SK-N-SH treated with all-trans-retinoic acid at 6 μM for 48 hours (cell line): ENCODE measurements at regions not wholly inside any gene's neighbourhood (a gene's known extent, or its start where the extent isn't known, plus 50 kb on each side); places are given as distances from the start of the nearest gene placed in this dataset.

ENCODE experiments used
- ATAC-seq: fragments of 200-7000 bp; cut with Tn5 transposase; 3 replicates; pipeline ENCODE4 v1.9.1; 2020; ENCODE audit warnings: mild to moderate bottlenecking, moderate library complexity
- ARNTL ChIP-seq: fragments of 450-650 bp; formaldehyde crosslinking; IDR thresholded peaks from 2 replicates; pipeline ENCODE4 v1.5.0; 2020; ENCODE audit warnings: low read depth, mild to moderate bottlenecking, moderate library complexity, borderline replicate concordance
- BACH2 ChIP-seq: fragments of 250-450 bp; sonication (Bioruptor Pico); IDR thresholded peaks from 2 replicates; pipeline ENCODE4 v1.9.0; 2021; ENCODE audit warnings: mild to moderate bottlenecking, borderline replicate concordance
- CSDC2 ChIP-seq: fragments of 250-450 bp; sonication (Bioruptor Pico); IDR thresholded peaks from 2 replicates; pipeline ENCODE4 v1.5.0; 2020; ENCODE audit warnings: mild to moderate bottlenecking, moderate library complexity
- CSRNP3 ChIP-seq: fragments of 250-450 bp; sonication (Bioruptor Pico); IDR thresholded peaks from 2 replicates; pipeline ENCODE4 v1.5.1; 2021; ENCODE audit warnings: mild to moderate bottlenecking, moderate library complexity
- ESRRG ChIP-seq: fragments of 250-450 bp; sonication (Bioruptor Pico); IDR thresholded peaks from 2 replicates; pipeline ENCODE4 v1.6.1; 2021; ENCODE audit warnings: mild to moderate bottlenecking
- GLIS3 ChIP-seq: fragments of 250-450 bp; sonication (Bioruptor Pico); IDR thresholded peaks from 2 replicates; pipeline ENCODE4 v1.5.0; 2020; ENCODE audit warnings: mild to moderate bottlenecking, moderate library complexity
- ISL1 ChIP-seq: fragments of 250-450 bp; sonication (Bioruptor Pico); IDR thresholded peaks from 2 replicates; pipeline ENCODE4 v2.1.2; 2022; ENCODE audit warnings: mild to moderate bottlenecking, moderate library complexity
- OSR1 ChIP-seq: fragments of 250-450 bp; sonication (Bioruptor Pico); IDR thresholded peaks from 2 replicates; pipeline ENCODE4 v1.8.0; 2022; ENCODE audit warnings: moderate library complexity, mild to moderate bottlenecking, inconsistent platforms
- PPARA ChIP-seq: fragments of 250-450 bp; sonication (Bioruptor Pico); IDR thresholded peaks from 2 replicates; pipeline ENCODE4 v1.5.0; 2020; ENCODE audit warnings: mild to moderate bottlenecking, borderline replicate concordance
- RARB ChIP-seq: fragments of 250-450 bp; sonication (Bioruptor Pico); IDR thresholded peaks from 2 replicates; pipeline ENCODE4 v1.8.0; 2021; ENCODE audit warnings: mild to moderate bottlenecking, moderate library complexity
- TCF4 ChIP-seq: fragments of 250-450 bp; sonication (Bioruptor Pico); IDR thresholded peaks from 2 replicates; pipeline ENCODE4 v1.8.0; 2021; ENCODE audit warnings: mild to moderate bottlenecking, moderate library complexity, borderline replicate concordance
- TOX ChIP-seq: fragments of 250-450 bp; sonication (Bioruptor Pico); IDR thresholded peaks from 2 replicates; pipeline ENCODE4 v1.8.0; 2021; ENCODE audit warnings: mild to moderate bottlenecking, moderate library complexity, borderline replicate concordance
- ZFP3 ChIP-seq: fragments of 250-450 bp; sonication (Bioruptor Pico); IDR thresholded peaks from 2 replicates; pipeline ENCODE4 v1.5.0; 2020; ENCODE audit warnings: mild to moderate bottlenecking, moderate library complexity
- ZFP30 ChIP-seq: fragments of 450-650 bp; formaldehyde crosslinking; IDR thresholded peaks from 2 replicates; pipeline ENCODE4 v1.5.0; 2022; ENCODE audit warnings: mild to moderate bottlenecking, moderate library complexity
- ZNF565 ChIP-seq: fragments of 450-650 bp; formaldehyde crosslinking; conservative IDR thresholded peaks from 2 replicates; pipeline ENCODE4 v1.5.0; 2020; ENCODE audit warnings: low read depth, mild to moderate bottlenecking, moderate library complexity
- ZNF8 ChIP-seq: fragments of 450-650 bp; formaldehyde crosslinking; IDR thresholded peaks from 2 replicates; pipeline ENCODE4 v1.5.0; 2020; ENCODE audit warnings: mild to moderate bottlenecking, moderate library complexity
- TF ChIP-seq, protein P1 (sequence below): fragments of 250-450 bp; sonication (Bioruptor Pico); IDR thresholded peaks from 2 replicates; pipeline ENCODE4 v1.8.0; 2020; ENCODE audit warnings: mild to moderate bottlenecking, moderate library complexity, borderline replicate concordance
- TF ChIP-seq, protein P2 (sequence below): fragments of 250-450 bp; sonication (Bioruptor Pico); IDR thresholded peaks from 2 replicates; pipeline ENCODE4 v1.8.0; 2021; ENCODE audit warnings: low read depth, mild to moderate bottlenecking, moderate library complexity, borderline replicate concordance
- TF ChIP-seq, protein P3 (sequence below): fragments of 250-450 bp; sonication (Bioruptor Pico); IDR thresholded peaks from 2 replicates; pipeline ENCODE4 v1.5.0; 2020; ENCODE audit warnings: mild to moderate bottlenecking, moderate library complexity
- TF ChIP-seq, protein P4 (sequence below): fragments of 250-450 bp; sonication (Bioruptor Pico); IDR thresholded peaks from 2 replicates; pipeline ENCODE4 v1.5.1; 2020; ENCODE audit warnings: low read depth, mild to moderate bottlenecking, moderate library complexity

DNA sequence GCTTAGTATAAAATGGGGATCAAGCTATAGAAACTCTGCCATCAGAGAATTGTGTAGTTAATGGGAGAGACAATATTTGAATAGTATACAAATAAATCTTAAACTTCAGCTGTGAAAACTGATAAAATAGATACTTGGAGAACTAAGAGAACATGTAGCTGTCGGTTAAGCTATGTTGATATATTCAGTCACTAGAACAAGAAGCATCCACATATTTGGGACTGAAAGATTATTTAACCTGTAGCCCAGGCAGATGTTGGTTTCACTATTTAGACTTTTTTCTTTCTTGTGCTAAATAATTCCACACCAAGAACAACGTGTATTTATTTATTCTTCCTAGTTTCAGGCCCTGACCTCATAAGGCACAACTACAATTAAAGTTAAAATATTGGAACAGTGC, 521.0 kb upstream of the CCNG1 start:
- ATAC-seq: no peak
- no peak for TF ChIP-seq ISL1
- TF ChIP-seq, protein P1, sequence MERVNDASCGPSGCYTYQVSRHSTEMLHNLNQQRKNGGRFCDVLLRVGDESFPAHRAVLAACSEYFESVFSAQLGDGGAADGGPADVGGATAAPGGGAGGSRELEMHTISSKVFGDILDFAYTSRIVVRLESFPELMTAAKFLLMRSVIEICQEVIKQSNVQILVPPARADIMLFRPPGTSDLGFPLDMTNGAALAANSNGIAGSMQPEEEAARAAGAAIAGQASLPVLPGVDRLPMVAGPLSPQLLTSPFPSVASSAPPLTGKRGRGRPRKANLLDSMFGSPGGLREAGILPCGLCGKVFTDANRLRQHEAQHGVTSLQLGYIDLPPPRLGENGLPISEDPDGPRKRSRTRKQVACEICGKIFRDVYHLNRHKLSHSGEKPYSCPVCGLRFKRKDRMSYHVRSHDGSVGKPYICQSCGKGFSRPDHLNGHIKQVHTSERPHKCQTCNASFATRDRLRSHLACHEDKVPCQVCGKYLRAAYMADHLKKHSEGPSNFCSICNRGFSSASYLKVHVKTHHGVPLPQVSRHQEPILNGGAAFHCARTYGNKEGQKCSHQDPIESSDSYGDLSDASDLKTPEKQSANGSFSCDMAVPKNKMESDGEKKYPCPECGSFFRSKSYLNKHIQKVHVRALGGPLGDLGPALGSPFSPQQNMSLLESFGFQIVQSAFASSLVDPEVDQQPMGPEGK (CRISPR knock-in tag): no peak
- no peak for TF ChIP-seq TCF4 (CRISPR knock-in tag)
- TF ChIP-seq GLIS3 (CRISPR knock-in tag): no peak
- no peak for TF ChIP-seq OSR1
- no peak for TF ChIP-seq PPARA (CRISPR knock-in tag)
- TF ChIP-seq BACH2 (CRISPR knock-in tag): no peak
- TF ChIP-seq ARNTL (CRISPR knock-in tag): no peak

- no peak for ATAC-seq
- TF ChIP-seq ESRRG (no peak), GLIS3 (CRISPR knock-in tag) (no peak)
- TF ChIP-seq, protein P2, sequence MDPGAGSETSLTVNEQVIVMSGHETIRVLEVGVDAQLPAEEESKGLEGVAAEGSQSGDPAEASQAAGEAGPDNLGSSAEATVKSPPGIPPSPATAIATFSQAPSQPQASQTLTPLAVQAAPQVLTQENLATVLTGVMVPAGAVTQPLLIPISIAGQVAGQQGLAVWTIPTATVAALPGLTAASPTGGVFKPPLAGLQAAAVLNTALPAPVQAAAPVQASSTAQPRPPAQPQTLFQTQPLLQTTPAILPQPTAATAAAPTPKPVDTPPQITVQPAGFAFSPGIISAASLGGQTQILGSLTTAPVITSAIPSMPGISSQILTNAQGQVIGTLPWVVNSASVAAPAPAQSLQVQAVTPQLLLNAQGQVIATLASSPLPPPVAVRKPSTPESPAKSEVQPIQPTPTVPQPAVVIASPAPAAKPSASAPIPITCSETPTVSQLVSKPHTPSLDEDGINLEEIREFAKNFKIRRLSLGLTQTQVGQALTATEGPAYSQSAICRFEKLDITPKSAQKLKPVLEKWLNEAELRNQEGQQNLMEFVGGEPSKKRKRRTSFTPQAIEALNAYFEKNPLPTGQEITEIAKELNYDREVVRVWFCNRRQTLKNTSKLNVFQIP (CRISPR knock-in tag): no peak
- TF ChIP-seq, protein P3, sequence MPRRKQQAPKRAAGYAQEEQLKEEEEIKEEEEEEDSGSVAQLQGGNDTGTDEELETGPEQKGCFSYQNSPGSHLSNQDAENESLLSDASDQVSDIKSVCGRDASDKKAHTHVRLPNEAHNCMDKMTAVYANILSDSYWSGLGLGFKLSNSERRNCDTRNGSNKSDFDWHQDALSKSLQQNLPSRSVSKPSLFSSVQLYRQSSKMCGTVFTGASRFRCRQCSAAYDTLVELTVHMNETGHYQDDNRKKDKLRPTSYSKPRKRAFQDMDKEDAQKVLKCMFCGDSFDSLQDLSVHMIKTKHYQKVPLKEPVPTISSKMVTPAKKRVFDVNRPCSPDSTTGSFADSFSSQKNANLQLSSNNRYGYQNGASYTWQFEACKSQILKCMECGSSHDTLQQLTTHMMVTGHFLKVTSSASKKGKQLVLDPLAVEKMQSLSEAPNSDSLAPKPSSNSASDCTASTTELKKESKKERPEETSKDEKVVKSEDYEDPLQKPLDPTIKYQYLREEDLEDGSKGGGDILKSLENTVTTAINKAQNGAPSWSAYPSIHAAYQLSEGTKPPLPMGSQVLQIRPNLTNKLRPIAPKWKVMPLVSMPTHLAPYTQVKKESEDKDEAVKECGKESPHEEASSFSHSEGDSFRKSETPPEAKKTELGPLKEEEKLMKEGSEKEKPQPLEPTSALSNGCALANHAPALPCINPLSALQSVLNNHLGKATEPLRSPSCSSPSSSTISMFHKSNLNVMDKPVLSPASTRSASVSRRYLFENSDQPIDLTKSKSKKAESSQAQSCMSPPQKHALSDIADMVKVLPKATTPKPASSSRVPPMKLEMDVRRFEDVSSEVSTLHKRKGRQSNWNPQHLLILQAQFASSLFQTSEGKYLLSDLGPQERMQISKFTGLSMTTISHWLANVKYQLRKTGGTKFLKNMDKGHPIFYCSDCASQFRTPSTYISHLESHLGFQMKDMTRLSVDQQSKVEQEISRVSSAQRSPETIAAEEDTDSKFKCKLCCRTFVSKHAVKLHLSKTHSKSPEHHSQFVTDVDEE (CRISPR knock-in tag): no peak
- TF ChIP-seq, all 23 proteins: peak for 0
These were observed 508.3 kb upstream of the CCNG1 start for GRCh38 chr5:162929104-162929503.

DNA sequence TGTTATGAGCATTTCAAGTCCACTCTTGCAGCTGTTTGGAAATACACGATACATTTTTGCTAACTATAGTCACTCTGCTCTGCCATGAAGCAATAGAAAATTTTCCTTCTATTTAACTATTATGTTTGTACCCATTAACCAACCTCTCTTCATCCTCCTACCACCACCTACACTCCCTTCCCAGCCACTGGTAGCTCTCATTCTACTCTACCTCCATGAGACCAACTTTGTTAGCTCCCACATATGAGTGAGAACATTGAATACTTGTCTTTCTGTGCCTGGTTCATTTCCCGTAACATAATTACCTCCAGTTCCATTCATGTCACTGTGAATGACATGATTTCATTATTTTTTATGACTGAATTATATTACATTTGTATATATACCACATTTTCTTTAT, 505.9 kb upstream of the CCNG1 start:
- ATAC-seq: no peak
- TF ChIP-seq GLIS3 (CRISPR knock-in tag): no peak
- TF ChIP-seq ESRRG: no peak
- TF ChIP-seq CSRNP3 (CRISPR knock-in tag): no peak
- no peak for TF ChIP-seq ZNF565 (CRISPR knock-in tag)
- no peak for TF ChIP-seq PPARA (CRISPR knock-in tag)
- TF ChIP-seq, protein P2 (CRISPR knock-in tag): no peak

DNA sequence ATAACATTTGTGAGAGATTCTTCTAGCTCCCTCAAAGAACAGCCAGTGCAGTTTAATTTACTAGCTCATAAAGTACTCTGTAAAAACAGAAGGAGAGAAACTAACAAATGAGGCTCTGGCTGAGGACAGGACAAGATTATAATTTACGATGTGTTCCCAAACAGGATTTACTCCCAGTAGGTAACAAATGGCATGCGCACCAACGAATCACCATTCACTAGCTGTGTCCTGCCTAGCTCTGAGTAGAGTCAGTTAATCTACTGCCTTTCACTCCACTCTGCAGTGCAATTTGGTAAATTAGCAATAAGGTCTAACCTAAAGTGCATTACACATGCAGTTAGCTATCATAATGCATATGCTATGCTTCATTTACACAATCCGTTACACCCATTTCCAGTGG, 497.4 kb upstream of the CCNG1 start:
- no peak for ATAC-seq
- TF ChIP-seq TOX (no peak), ZFP30 (CRISPR knock-in tag) (no peak), RARB (CRISPR knock-in tag) (no peak), ZNF8 (CRISPR knock-in tag) (no peak), PPARA (CRISPR knock-in tag) (no peak), OSR1 (no peak), CSRNP3 (CRISPR knock-in tag) (no peak), ZFP3 (CRISPR knock-in tag) (no peak), CSDC2 (CRISPR knock-in tag) (no peak), GLIS3 (CRISPR knock-in tag) (no peak)
- TF ChIP-seq, protein P4, sequence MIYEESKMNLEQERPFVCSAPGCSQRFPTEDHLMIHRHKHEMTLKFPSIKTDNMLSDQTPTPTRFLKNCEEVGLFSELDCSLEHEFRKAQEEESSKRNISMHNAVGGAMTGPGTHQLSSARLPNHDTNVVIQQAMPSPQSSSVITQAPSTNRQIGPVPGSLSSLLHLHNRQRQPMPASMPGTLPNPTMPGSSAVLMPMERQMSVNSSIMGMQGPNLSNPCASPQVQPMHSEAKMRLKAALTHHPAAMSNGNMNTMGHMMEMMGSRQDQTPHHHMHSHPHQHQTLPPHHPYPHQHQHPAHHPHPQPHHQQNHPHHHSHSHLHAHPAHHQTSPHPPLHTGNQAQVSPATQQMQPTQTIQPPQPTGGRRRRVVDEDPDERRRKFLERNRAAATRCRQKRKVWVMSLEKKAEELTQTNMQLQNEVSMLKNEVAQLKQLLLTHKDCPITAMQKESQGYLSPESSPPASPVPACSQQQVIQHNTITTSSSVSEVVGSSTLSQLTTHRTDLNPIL: no peak
- TF ChIP-seq, all 23 proteins: peak for 0
